ENCODE measurements at regions not wholly inside any gene's neighbourhood (a gene's known extent, or its start where the extent isn't known, plus 50 kb on each side); places are given as distances from the start of the nearest gene placed in this dataset.

DNA sequence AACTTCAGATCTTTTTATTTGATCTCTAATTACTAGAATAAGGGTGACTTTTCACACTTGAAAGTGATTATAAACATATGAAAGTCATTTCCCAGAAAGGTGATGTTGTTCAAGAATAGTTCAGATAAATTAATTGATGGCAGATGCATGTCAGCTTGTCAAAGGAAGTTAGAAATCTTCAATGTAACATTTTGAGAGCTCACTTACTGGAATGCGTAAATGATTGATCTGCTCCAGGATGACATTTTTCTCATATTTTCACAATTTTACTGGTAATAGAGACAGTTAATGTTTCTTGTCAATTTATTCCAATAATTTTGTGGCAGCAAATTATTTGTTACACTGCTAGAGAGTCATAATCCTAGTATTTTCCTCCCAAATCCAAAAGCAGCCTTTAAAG, 424.2 kb downstream of the PLA2G4A start:
- Histone ChIP-seq H3K4me1 (no peaks in the 10 kb centered on the region), H3K4me3 (no peak overlapping the region), H3K9me3 (replicated peaks) (no peaks in the 10 kb centered on the region), H3K36me3 (no peaks in the 10 kb centered on the region), H3K27ac (replicated peaks) (no peak overlapping the region), H3K27me3 (ENCODE audit: low read depth) (no peaks in the 10 kb centered on the region)
- TF ChIP-seq, protein P1, sequence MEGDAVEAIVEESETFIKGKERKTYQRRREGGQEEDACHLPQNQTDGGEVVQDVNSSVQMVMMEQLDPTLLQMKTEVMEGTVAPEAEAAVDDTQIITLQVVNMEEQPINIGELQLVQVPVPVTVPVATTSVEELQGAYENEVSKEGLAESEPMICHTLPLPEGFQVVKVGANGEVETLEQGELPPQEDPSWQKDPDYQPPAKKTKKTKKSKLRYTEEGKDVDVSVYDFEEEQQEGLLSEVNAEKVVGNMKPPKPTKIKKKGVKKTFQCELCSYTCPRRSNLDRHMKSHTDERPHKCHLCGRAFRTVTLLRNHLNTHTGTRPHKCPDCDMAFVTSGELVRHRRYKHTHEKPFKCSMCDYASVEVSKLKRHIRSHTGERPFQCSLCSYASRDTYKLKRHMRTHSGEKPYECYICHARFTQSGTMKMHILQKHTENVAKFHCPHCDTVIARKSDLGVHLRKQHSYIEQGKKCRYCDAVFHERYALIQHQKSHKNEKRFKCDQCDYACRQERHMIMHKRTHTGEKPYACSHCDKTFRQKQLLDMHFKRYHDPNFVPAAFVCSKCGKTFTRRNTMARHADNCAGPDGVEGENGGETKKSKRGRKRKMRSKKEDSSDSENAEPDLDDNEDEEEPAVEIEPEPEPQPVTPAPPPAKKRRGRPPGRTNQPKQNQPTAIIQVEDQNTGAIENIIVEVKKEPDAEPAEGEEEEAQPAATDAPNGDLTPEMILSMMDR (IDR thresholded peaks at IDR 0.05; ENCODE audit: borderline replicate concordance), result no peak
- no peak for DNase-seq
- intact Hi-C loops (cut with micrococcal nuclease), result no loop called here

DNA sequence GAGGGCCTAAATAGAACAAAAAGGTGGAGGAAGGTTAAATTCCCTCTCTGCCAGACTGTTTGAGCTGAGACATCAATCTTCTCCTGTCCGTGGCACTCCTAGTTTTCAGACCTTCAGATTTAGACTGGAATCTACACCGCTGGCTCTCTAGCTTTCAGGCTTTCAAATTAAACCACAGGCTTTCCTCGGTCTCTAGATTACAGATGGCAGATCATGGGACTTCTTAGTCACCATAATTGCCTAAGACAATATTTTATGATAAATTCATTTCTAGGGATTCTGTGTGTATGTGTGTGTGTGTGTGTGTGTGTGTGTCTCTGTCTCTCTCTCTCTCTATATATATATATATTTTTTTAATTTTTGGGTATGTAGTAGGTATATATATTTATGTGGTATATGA, 428.7 kb downstream of the PLA2G4A start:
- TF ChIP-seq, protein P1 (IDR thresholded peaks at IDR 0.05; ENCODE audit: borderline replicate concordance), result no peak
- Histone ChIP-seq H3K4me1 (no peaks in the 10 kb centered on the region), H3K4me3 (no peak overlapping the region), H3K27me3 (ENCODE audit: low read depth) (no peaks in the 10 kb centered on the region), H3K36me3 (no peaks in the 10 kb centered on the region), H3K27ac (replicated peaks) (no peak overlapping the region), H3K9me3 (replicated peaks) (no peaks in the 10 kb centered on the region)
- DNase-seq, result no peak
- intact Hi-C loops (cut with micrococcal nuclease), result no loop called here

DNA sequence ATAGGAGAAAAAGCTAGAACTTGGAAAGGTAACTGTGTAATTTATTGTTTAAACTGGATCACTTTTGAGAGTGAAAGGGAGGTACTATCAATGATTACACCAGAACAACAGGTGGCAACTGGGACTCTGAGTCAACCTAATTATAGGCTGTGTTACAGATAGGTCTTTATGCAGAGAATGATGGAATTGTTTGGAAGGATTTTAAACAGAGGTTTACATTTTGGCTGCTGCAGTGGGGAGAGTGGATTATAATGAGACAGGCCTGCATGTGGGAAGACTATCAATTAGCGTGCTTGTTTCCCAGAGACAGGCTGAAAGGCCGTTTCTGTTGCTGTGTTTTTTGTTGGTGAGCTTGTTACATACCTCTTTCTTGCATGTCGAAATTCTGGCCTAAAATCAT, 432.9 kb downstream of the PLA2G4A start:
- H3K4me3 ChIP-seq, result no peak overlapping the region
- DNase-seq, result no peak
- H3K9me3 ChIP-seq (replicated peaks), result no peaks in the 10 kb centered on the region
- no peaks in the 10 kb centered on the region for H3K27me3 ChIP-seq (ENCODE audit: low read depth)
- TF ChIP-seq, protein P1 (IDR thresholded peaks at IDR 0.05; ENCODE audit: borderline replicate concordance), result no peak
- no peaks in the 10 kb centered on the region for H3K4me1 ChIP-seq
- intact Hi-C loops (cut with micrococcal nuclease), result no loop called here
- H3K36me3 ChIP-seq, result no peaks in the 10 kb centered on the region
- H3K27ac ChIP-seq (replicated peaks), result no peak overlapping the region

DNA sequence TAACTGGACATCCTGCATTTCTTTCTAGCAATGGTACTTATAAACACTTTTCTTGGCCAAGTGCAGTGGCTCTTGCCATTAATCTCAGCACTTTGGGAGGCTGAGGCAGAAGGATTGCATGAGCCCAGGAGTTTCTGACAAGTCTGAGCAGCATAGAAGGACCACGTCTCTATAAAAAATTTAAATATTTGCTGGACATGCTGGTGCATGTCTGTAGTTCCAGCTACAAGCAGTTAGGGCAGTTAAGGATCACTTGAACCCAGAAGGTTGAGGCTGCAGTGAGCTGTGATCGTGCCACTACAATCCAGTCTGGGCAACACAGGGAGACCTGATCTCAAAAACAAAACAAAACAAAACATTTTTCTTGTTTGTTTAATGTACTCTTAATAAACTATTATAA, 434.0 kb downstream of the PLA2G4A start:
- Histone ChIP-seq H3K36me3 (no peaks in the 10 kb centered on the region), H3K4me3 (no peak overlapping the region), H3K9me3 (replicated peaks) (no peaks in the 10 kb centered on the region), H3K4me1 (no peaks in the 10 kb centered on the region), H3K27me3 (ENCODE audit: low read depth) (no peaks in the 10 kb centered on the region), H3K27ac (replicated peaks) (no peak overlapping the region)
- no peak for DNase-seq
- intact Hi-C loops (cut with micrococcal nuclease), result no loop called here
- TF ChIP-seq, protein P1 (IDR thresholded peaks at IDR 0.05; ENCODE audit: borderline replicate concordance), result no peak

DNA sequence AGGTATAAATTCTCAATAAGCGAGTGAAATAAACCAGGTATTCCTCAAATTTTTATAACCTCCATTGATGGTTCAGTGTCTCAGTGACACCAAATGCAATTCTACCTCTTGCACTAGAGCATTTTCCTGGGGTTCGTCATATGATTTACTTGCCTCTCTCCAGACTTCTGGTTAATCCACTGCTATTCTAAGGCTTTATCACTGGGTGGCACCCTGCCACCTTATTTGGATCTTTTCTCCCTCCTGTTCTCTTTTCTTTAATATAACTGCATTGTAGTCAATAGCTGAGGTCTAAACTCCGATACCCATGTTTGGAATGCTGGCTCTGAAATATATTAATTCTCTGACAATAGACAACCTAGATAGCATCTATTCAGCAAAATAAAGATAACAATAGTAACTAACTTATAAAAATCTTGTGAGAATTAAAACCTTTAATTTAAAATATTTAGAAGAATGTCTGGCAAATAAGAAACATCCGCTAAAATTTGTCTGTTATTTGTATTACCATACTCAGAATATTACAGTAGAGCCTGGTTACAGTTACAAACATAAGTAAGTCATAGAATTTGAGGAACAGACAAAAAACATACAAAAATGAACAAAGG, 436.4 kb downstream of the PLA2G4A start:
- Histone ChIP-seq H3K36me3 (no peaks in the 10 kb centered on the region), H3K4me3 (no peak overlapping the region), H3K27me3 (ENCODE audit: low read depth) (no peaks in the 10 kb centered on the region), H3K4me1 (no peaks in the 10 kb centered on the region), H3K27ac (replicated peaks) (no peak overlapping the region), H3K9me3 (replicated peaks) (no peaks in the 10 kb centered on the region)
- DNase-seq, result no peak
- TF ChIP-seq, protein P1 (IDR thresholded peaks at IDR 0.05; ENCODE audit: borderline replicate concordance), result no peak
- intact Hi-C loops (cut with micrococcal nuclease), result no loop called here
